GM12878 (cell line): ENCODE measurements at regions not wholly inside any gene's neighbourhood (a gene's known extent, or its start where the extent isn't known, plus 50 kb on each side); places are given as distances from the start of the nearest gene placed in this dataset.

Experiments used
- ATAC-seq: fragments of 200-7000 bp; cut with Tn5 transposase; 3 replicates; pipeline ENCODE4 v1.9.1; 2020; ENCODE audit warnings: mild to moderate bottlenecking, moderate library complexity
- BruUV-seq: library from RNA; stranded (reverse); fragments of 400-500 nt; replicated peaks from 2 replicates; lab custom pipeline; 2021; lab: Mats Ljungman, UMichigan
- CTCF ChIA-PET: fragments of 300-600 bp; sonication (Branson Sonifier 250); formaldehyde crosslinking; extraction: SDS; loops from one replicate; lab custom pipeline; 2021; ENCODE audit warnings: inconsistent platforms; lab: Yijun Ruan, JAX
- POLR2A ChIA-PET: fragments of 350-600 bp; formaldehyde crosslinking; extraction: SDS; loops from one replicate; lab custom pipeline; 2021; ENCODE audit warnings: inconsistent platforms; lab: Charles Lee
- RAD21 ChIA-PET: fragments of 300-600 bp; sonication (Branson Sonifier 250); formaldehyde crosslinking; loops from one replicate; lab custom pipeline; 2023; ENCODE audit warnings: antibody characterized with exemption; ENCODE audit not compliant: unreplicated experiment; lab: Charles Lee
- SMC1A ChIA-PET: fragments of 300-600 bp; sonication (Branson Sonifier 250); formaldehyde crosslinking; loops from one replicate; lab custom pipeline; 2023; ENCODE audit not compliant: unreplicated experiment, uncharacterized antibody; lab: Charles Lee
- DNase-seq: peaks from one replicate; pipeline ENCODE4 v3.0.0-alpha.2; 2011; ENCODE audit warnings: low read depth, low spot score
- FAIRE-seq: peaks from 3 replicates; lab custom pipeline; 2011; peaks lifted over from hg19 to GRCh38; lab: Jason Lieb, UNC
- H2AFZ ChIP-seq: 2 replicates; pipeline ENCODE4 v1.6.0; 2011; ENCODE audit warnings: low read depth, low read length, control low read depth; ENCODE audit not compliant: control insufficient read depth
- H3K27ac ChIP-seq: 2 replicates; pipeline ENCODE4 v1.5.1; 2011; ENCODE audit warnings: control low read depth; ENCODE audit not compliant: control insufficient read depth, insufficient read depth
- H3K27me3 ChIP-seq, 2 experiments: replicated peaks in 1 of 2; 2 replicates each; pipeline versions ENCODE4 v1.6.0 to v1.6.1; 2011; ENCODE audit warnings: low read length in 1 of 2; ENCODE audit not compliant: control insufficient read depth in 2 of 2, insufficient read depth in 2 of 2
- H3K36me3 ChIP-seq, 2 experiments: 2 replicates each; pipeline ENCODE4 v1.5.1; 2011; ENCODE audit warnings: low read length in 1 of 2; ENCODE audit not compliant: control insufficient read depth in 2 of 2, insufficient read depth in 2 of 2
- H3K4me1 ChIP-seq: 2 replicates; pipeline ENCODE4 v1.6.1; 2011; ENCODE audit warnings: mild to moderate bottlenecking, low read length, moderate library complexity, mixed read lengths; ENCODE audit not compliant: control insufficient read depth, insufficient read depth
- H3K4me2 ChIP-seq: 2 replicates; pipeline ENCODE4 v1.6.0; 2011; ENCODE audit warnings: control low read depth; ENCODE audit not compliant: control insufficient read depth, insufficient read depth
- H3K4me3 ChIP-seq: fragments of 200-600 bp; sonication (generic); 2 replicates; pipeline ENCODE4 v1.5.1; 2016
- H3K79me2 ChIP-seq: 2 replicates; pipeline ENCODE4 v1.6.0; 2011; ENCODE audit warnings: low read length; ENCODE audit not compliant: control insufficient read depth, insufficient read depth
- H3K9ac ChIP-seq: 2 replicates; pipeline ENCODE4 v1.8.0; 2011; ENCODE audit warnings: low read length, control low read depth, mixed read lengths; ENCODE audit not compliant: control insufficient read depth, insufficient read depth
- H3K9me3 ChIP-seq: replicated peaks from 3 replicates; pipeline ENCODE4 v1.5.1; 2011; ENCODE audit warnings: mild to moderate bottlenecking, low read length; ENCODE audit not compliant: control insufficient read depth, insufficient read depth
- H4K20me1 ChIP-seq: 2 replicates; pipeline ENCODE4 v1.6.0; 2011; ENCODE audit not compliant: control insufficient read depth, insufficient read depth
- ATF7 ChIP-seq: fragments of 450-650 bp; IDR thresholded peaks from 2 replicates; pipeline ENCODE4 v1.6.1; 2016; ENCODE audit warnings: low read depth, mild to moderate bottlenecking
- EP300 ChIP-seq, 2 experiments: fragments of 150-350 bp in 1 of 2; IDR thresholded peaks; 2 replicates each; pipeline ENCODE4 v1.6.1; 2011 to 2012; ENCODE audit warnings: low read depth in 2 of 2, low read length in 2 of 2, borderline replicate concordance in 1 of 2, improper control_type of control experiment in 1 of 2, inconsistent platforms in 1 of 2; ENCODE audit not compliant: control insufficient read depth in 1 of 2
- NFXL1 ChIP-seq: fragments of 450-650 bp; IDR thresholded peaks from 2 replicates; pipeline ENCODE4 v1.6.1; 2017; ENCODE audit warnings: antibody characterized with exemption, mild to moderate bottlenecking, borderline replicate concordance
- POLR2AphosphoS2 ChIP-seq: IDR thresholded peaks from 2 replicates; pipeline ENCODE4 v1.6.1; 2011; ENCODE audit warnings: low read depth, mild to moderate bottlenecking, low read length, improper control_type of control experiment, moderate library complexity
- SREBF2 ChIP-seq: IDR thresholded peaks from 2 replicates; pipeline ENCODE4 v1.6.1; 2012; ENCODE audit warnings: mild to moderate bottlenecking, low read length
- ZNF274 ChIP-seq: IDR thresholded peaks from one replicate; pipeline ENCODE4 v1.8.0; 2011; ENCODE audit not compliant: insufficient read length, insufficient read depth
- WGBS: methylation state at CpG from one replicate; pipeline ENCODE4 v1.1.6; 2016; ENCODE audit warnings: low lambda C conversion rate; ENCODE audit not compliant: insufficient replicate concordance, insufficient coverage; ENCODE audit errors: missing lambda C conversion rate; 5-methylcytosine and 5-hydroxymethylcytosine counted together
- in situ Hi-C: fragments of 300-500 bp; cut with MboI; formaldehyde crosslinking; loops from 9 replicates; pipeline ENCODE4 v1.14.3; 2018; ENCODE audit warnings: mixed read lengths
- intact Hi-C: fragments of 100-400 bp; cut with micrococcal nuclease; formaldehyde crosslinking; loops from one replicate; pipeline ENCODE4 v1.14.2; 2022; ENCODE audit not compliant: unreplicated experiment
- TF ChIP-seq, protein P1 (sequence below): IDR thresholded peaks from 2 replicates; pipeline ENCODE4 v1.6.1; 2012; ENCODE audit warnings: low read depth, low read length, improper control_type of control experiment
- TF ChIP-seq, protein P2 (sequence below): fragments of 450-650 bp; IDR thresholded peaks from 2 replicates; pipeline ENCODE4 v1.6.1; 2018; ENCODE audit warnings: borderline replicate concordance, mild to moderate bottlenecking; ENCODE audit not compliant: partially characterized antibody

DNA sequence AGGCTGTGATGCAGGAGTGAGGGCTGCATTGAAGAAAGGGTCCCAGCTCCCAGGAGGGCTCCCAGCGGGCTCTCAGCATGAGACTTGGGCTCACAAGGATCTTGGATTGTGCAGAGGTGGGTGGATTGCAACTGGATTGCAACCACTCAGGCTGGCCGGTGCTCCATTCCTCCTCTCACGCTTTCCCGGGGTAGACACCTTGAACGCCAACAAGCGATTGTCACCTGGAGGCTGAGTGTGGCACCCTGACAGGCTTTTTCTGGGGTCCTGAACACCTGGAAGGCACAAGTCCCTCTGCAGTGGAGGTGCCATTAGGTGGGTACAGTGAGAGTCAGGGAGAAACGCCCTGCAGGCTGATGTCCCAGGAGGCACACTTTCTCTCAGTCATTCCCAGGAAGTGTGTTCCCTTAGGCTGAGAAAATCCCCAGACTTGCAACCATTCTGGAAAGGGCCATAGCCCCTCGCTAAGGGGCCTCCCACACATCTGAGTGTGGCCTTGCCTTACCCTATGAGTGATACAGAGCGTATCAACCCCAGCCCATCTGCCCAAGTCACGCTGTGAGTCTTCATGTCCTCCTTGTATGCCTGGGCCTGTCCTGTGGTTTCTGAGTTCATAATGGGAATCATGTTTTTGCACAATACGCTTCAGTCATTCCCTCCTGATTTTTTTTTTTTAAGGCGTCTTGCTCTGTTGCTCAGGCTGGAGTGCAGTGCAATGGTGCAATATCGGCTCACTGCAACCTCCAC, 488.1 kb downstream of the IRX1 start:
- WGBS, result 41% methylated on average over 13 of the region's 13 CpGs
- no peaks in the 10 kb centered on the region; the same call in 2 of the 3 replicates for H3K9me3 ChIP-seq
- in situ Hi-C loops, result no loop called here
- H3K27me3 ChIP-seq, result no peaks in the 10 kb centered on the region
- DNase-seq (no peak), FAIRE-seq (no peak), ATAC-seq (no peak)
- POLR2A ChIA-PET, result no interaction called here
- no peaks in the 10 kb centered on the region for H4K20me1 ChIP-seq
- H3K79me2 ChIP-seq, result no peaks in the 10 kb centered on the region
- H3K4me1 ChIP-seq, result no peaks in the 10 kb centered on the region
- no peaks in the 10 kb centered on the region for H3K36me3 ChIP-seq
- no peak overlapping the region for H2AFZ ChIP-seq
- CTCF ChIA-PET, result no interaction called here
- intact Hi-C loops, result no loop called here
- SMC1A ChIA-PET, result no interaction called here
- BruUV-seq, result no TSS peak
- TF ChIP-seq, protein P1, sequence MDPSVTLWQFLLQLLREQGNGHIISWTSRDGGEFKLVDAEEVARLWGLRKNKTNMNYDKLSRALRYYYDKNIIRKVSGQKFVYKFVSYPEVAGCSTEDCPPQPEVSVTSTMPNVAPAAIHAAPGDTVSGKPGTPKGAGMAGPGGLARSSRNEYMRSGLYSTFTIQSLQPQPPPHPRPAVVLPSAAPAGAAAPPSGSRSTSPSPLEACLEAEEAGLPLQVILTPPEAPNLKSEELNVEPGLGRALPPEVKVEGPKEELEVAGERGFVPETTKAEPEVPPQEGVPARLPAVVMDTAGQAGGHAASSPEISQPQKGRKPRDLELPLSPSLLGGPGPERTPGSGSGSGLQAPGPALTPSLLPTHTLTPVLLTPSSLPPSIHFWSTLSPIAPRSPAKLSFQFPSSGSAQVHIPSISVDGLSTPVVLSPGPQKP, result no peak
- TF ChIP-seq POLR2AphosphoS2 (no peak), EP300 (IDR thresholded peaks at IDR 0.05; ENCODE audit: borderline replicate concordance in 1 of 2, control insufficient read depth in 1 of 2, low read depth in 2 of 2, low read length in 2 of 2) (no peak), ZNF274 (no peak), SREBF2 (no peak), NFXL1 (no peak), ATF7 (no peak)
- TF ChIP-seq, protein P2, sequence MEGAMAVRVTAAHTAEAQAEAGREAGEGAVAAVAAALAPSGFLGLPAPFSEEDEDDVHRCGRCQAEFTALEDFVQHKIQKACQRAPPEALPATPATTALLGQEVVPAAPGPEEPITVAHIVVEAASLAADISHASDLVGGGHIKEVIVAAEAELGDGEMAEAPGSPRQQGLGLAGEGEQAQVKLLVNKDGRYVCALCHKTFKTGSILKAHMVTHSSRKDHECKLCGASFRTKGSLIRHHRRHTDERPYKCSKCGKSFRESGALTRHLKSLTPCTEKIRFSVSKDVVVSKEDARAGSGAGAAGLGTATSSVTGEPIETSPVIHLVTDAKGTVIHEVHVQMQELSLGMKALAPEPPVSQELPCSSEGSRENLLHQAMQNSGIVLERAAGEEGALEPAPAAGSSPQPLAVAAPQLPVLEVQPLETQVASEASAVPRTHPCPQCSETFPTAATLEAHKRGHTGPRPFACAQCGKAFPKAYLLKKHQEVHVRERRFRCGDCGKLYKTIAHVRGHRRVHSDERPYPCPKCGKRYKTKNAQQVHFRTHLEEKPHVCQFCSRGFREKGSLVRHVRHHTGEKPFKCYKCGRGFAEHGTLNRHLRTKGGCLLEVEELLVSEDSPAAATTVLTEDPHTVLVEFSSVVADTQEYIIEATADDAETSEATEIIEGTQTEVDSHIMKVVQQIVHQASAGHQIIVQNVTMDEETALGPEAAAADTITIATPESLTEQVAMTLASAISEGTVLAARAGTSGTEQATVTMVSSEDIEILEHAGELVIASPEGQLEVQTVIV, result no peak
- H3K4me3 ChIP-seq, result no peak overlapping the region
- no peak overlapping the region for H3K27ac ChIP-seq
- no peak overlapping the region for H3K4me2 ChIP-seq
- RAD21 ChIA-PET, result no interaction called here
- no peak overlapping the region for H3K9ac ChIP-seq
